ENCODE measurements at regions not wholly inside any gene's neighbourhood (a gene's known extent, or its start where the extent isn't known, plus 50 kb on each side); places are given as distances from the start of the nearest gene placed in this dataset.

- no peak overlapping the region for H3K4me3 ChIP-seq (replicated peaks; ENCODE audit: low read depth, low read length)
- no peak for DNase-seq (ENCODE audit: low read depth)
- TF ChIP-seq CTCF (IDR thresholded peaks at IDR 0.05; ENCODE audit: low read length, missing control alignments) = no peak
These were observed 82.7 kb downstream of the DLL1 start for GRCh38 chr6:170208182-170208601.

GRCh38 chr6:170207586-170208181 lies 83.2 kb downstream of the DLL1 start:
- no peak for DNase-seq (ENCODE audit: low read depth)
- TF ChIP-seq CTCF (IDR thresholded peaks at IDR 0.05; ENCODE audit: low read length, missing control alignments) = no peak

GRCh38 chr6:170206851-170207431 lies 83.9 kb downstream of the DLL1 start:
- no peak for DNase-seq (ENCODE audit: low read depth)
- no peak overlapping the region for H3K4me3 ChIP-seq (replicated peaks; ENCODE audit: low read depth, low read length)
- TF ChIP-seq CTCF (IDR thresholded peaks at IDR 0.05; ENCODE audit: low read length, missing control alignments) = no peak

More at GRCh38 chr6:170207586-170208181, 83.2 kb downstream of the DLL1 start:
- no peak overlapping the region for H3K4me3 ChIP-seq (replicated peaks; ENCODE audit: low read depth, low read length)

GRCh38 chr6:170206317-170206621 lies 84.6 kb downstream of the DLL1 start:
- no peak for DNase-seq (ENCODE audit: low read depth)
- no peak for TF ChIP-seq CTCF (IDR thresholded peaks at IDR 0.05; ENCODE audit: low read length, missing control alignments)
- H3K4me3 ChIP-seq (replicated peaks; ENCODE audit: low read depth, low read length) = no peak overlapping the region

- no peak for TF ChIP-seq CTCF (IDR thresholded peaks at IDR 0.05; ENCODE audit: low read length, missing control alignments)
- DNase-seq (ENCODE audit: low read depth) = no peak
- H3K4me3 ChIP-seq (replicated peaks; ENCODE audit: low read depth, low read length) = no peak overlapping the region
These were observed 85.2 kb downstream of the DLL1 start for GRCh38 chr6:170205534-170206316.

GRCh38 chr6:170205126-170205525 lies 85.8 kb downstream of the DLL1 start:
- no peak for DNase-seq (ENCODE audit: low read depth)
- H3K4me3 ChIP-seq (replicated peaks; ENCODE audit: low read depth, low read length) = no peak overlapping the region
- TF ChIP-seq CTCF (IDR thresholded peaks at IDR 0.05; ENCODE audit: low read length, missing control alignments) = no peak

All from fibroblast of pulmonary artery (primary cell).